ENCODE measurements at regions not wholly inside any gene's neighbourhood (a gene's known extent, or its start where the extent isn't known, plus 50 kb on each side); places are given as distances from the start of the nearest gene placed in this dataset.
A peak's percentile ranks its signal among the peaks of the same experiment; 100 is the strongest.

- ATAC-seq (replicated peaks in 6 of 8) = no peak
- 0 to 100% (median 83%) methylated on average over 1 of the region's 1 CpG; no CpG with 5 or more reads in 3 of the 10 experiments for WGBS, 10 experiments
- H3K4me1 ChIP-seq (replicated peaks in 1 of 2) = peaks cover 9 to 13% of the 10 kb centered on the region in 2 donors
- in situ Hi-C loops (cut with MboI; ENCODE audit: low pct_unique_long_range_greater_than_20kb in 2 of 9, low sequenced_read_pairs in 9 of 9, unreplicated experiment in 9 of 9) = no loop called here
- H3K4me3 ChIP-seq = no peak overlapping the region
- no peak overlapping the region for H3K27ac ChIP-seq
Observed at GRCh38 chr21:15409031-15409430, 320.8 kb upstream of the USP25 start.

DNA sequence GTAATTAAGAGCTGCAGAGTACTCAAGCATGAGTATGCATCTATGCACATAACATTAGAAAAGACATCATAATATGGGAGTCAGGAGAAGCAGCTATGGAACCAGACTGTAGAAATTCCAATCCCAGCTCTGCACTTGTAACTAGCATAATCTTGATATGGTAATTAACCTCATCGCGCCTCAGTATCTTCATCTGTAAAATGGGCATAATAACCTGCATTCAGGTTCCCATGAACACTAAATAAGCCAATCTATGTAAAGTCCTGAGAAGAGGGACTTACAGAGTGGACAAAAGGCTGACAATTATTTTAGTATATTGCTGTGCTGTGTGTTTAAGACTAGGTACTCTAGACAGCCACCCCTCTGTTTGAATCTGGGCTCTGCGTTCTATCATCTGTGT is 318.9 kb upstream of the USP25 start:
- ATAC-seq (replicated peaks in 6 of 8) = peak in 1 of 8 experiments; percentile 23
- in situ Hi-C loops (cut with MboI; ENCODE audit: low pct_unique_long_range_greater_than_20kb in 2 of 9, low sequenced_read_pairs in 9 of 9, unreplicated experiment in 9 of 9) = no loop called here
- 64 to 100% (median 94%) methylated on average over 1 to 3 of the region's 3 CpGs; no CpG with 5 or more reads in 2 of the 10 experiments for WGBS, 10 experiments
- Histone ChIP-seq H3K4me3 (no peak overlapping the region), H3K4me1 (replicated peaks in 1 of 2) (peaks cover 18 to 19% of the 10 kb centered on the region in 2 donors), H3K27ac (no peak overlapping the region)

DNA sequence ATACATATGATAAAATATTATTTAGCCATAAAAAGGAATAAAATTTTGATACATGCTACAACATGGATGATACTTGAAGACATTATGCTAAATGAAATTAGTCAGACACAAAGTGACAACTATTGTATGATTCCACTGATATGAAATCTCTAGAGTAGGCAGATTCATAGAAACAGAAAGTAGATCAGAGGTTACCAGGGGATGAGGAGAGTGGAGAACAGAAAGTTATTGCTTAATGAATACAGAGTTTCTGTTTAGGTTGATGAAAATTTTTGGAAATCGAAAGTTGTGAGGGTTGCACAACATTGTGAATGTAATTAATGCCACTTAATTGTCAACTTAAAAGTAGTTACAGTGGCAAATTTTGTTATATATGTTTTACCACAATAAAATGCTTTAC is 315.7 kb upstream of the USP25 start:
- ATAC-seq (replicated peaks in 6 of 8) = no peak
- Histone ChIP-seq H3K27ac (no peak overlapping the region), H3K4me1 (replicated peaks in 1 of 2) (peaks cover 12 to 13% of the 10 kb centered on the region in 2 donors), H3K4me3 (no peak overlapping the region)
- 0 to 100% (median 86%) methylated on average over 1 of the region's 1 CpG; no CpG with 5 or more reads in 1 of the 10 experiments for WGBS, 10 experiments
- in situ Hi-C loops (cut with MboI; ENCODE audit: low pct_unique_long_range_greater_than_20kb in 2 of 9, low sequenced_read_pairs in 9 of 9, unreplicated experiment in 9 of 9) = no loop called here

GRCh38 chr21:15415541-15416261 is 314.1 kb upstream of the USP25 start:
- in situ Hi-C loops (cut with MboI; ENCODE audit: low pct_unique_long_range_greater_than_20kb in 2 of 9, low sequenced_read_pairs in 9 of 9, unreplicated experiment in 9 of 9) = no loop called here
- peaks cover 12 to 13% of the 10 kb centered on the region in 2 donors for H3K4me1 ChIP-seq (replicated peaks in 1 of 2)
- no peak overlapping the region for H3K27ac ChIP-seq
- WGBS, 10 experiments = 10 to 56% (median 33%) methylated on average over 1 to 2 of the region's 2 CpGs; no CpG with 5 or more reads in 2 of the 10 experiments
- no peak overlapping the region for H3K4me3 ChIP-seq
- peak in 1 of 8 experiments; percentile 33 for ATAC-seq (replicated peaks in 6 of 8)

- ATAC-seq (replicated peaks in 6 of 8) = no peak
Observed at GRCh38 chr21:15421441-15421881, 308.3 kb upstream of the USP25 start.

GRCh38 chr21:15421947-15422346 is 307.8 kb upstream of the USP25 start:
- WGBS, 10 experiments = 0 to 100% (median 61%) methylated on average over 1 to 2 of the region's 2 CpGs
- in situ Hi-C loops (cut with MboI; ENCODE audit: low pct_unique_long_range_greater_than_20kb in 2 of 9, low sequenced_read_pairs in 9 of 9, unreplicated experiment in 9 of 9) = no loop called here
- Histone ChIP-seq H3K27ac (no peak overlapping the region), H3K4me3 (no peak overlapping the region), H3K4me1 (replicated peaks in 1 of 2) (peaks cover 8 to 11% of the 10 kb centered on the region in 2 donors)
- ATAC-seq (replicated peaks in 6 of 8) = no peak

More at GRCh38 chr21:15421441-15421881, 308.3 kb upstream of the USP25 start:
- Histone ChIP-seq H3K4me1 (replicated peaks in 1 of 2) (peaks cover 8 to 12% of the 10 kb centered on the region in 2 donors), H3K27ac (no peak overlapping the region), H3K4me3 (no peak overlapping the region)
- WGBS, 10 experiments = 40 to 100% (median 87%) methylated on average over 1 to 5 of the region's 5 CpGs; no CpG with 5 or more reads in 2 of the 10 experiments
- in situ Hi-C loops (cut with MboI; ENCODE audit: low pct_unique_long_range_greater_than_20kb in 2 of 9, low sequenced_read_pairs in 9 of 9, unreplicated experiment in 9 of 9) = no loop called here

- ATAC-seq (replicated peaks in 6 of 8) = peak in 2 of 8 experiments; percentile 62 to 78
- in situ Hi-C loops (cut with MboI; ENCODE audit: low pct_unique_long_range_greater_than_20kb in 2 of 9, low sequenced_read_pairs in 9 of 9, unreplicated experiment in 9 of 9) = no loop called here
- 14 to 100% (median 51%) methylated on average over 1 to 3 of the region's 3 CpGs for WGBS, 10 experiments
- peaks cover 8 to 11% of the 10 kb centered on the region in 2 donors for H3K4me1 ChIP-seq (replicated peaks in 1 of 2)
- H3K4me3 ChIP-seq = no peak overlapping the region
- no peak overlapping the region for H3K27ac ChIP-seq
Observed at GRCh38 chr21:15422783-15423182, 307.0 kb upstream of the USP25 start.

- in situ Hi-C loops (cut with MboI; ENCODE audit: low pct_unique_long_range_greater_than_20kb in 2 of 9, low sequenced_read_pairs in 9 of 9, unreplicated experiment in 9 of 9) = no loop called here
- WGBS, 10 experiments = 14 to 64% (median 32%) methylated on average over 2 to 4 of the region's 4 CpGs
- ATAC-seq (replicated peaks in 6 of 8) = peak in 5 of 8 experiments; percentile 32 to 60 (median 40)
- no peak overlapping the region for H3K4me3 ChIP-seq
- H3K4me1 ChIP-seq (replicated peaks in 1 of 2) = peaks cover 8 to 11% of the 10 kb centered on the region in 2 donors
- no peak overlapping the region for H3K27ac ChIP-seq
Observed at GRCh38 chr21:15423676-15424445, 305.9 kb upstream of the USP25 start.

- peaks cover 8 to 11% of the 10 kb centered on the region in 2 donors for H3K4me1 ChIP-seq (replicated peaks in 1 of 2)
- 54 to 100% (median 90%) methylated on average over 1 to 3 of the region's 3 CpGs; no CpG with 5 or more reads in 1 of the 10 experiments for WGBS, 10 experiments
- in situ Hi-C loops (cut with MboI; ENCODE audit: low pct_unique_long_range_greater_than_20kb in 2 of 9, low sequenced_read_pairs in 9 of 9, unreplicated experiment in 9 of 9) = loop anchor here in 1 of 9 experiments (25.0 kb wide), 1 partner anchor 88 kb away; no protein-coding TSS in a partner anchor
- no peak overlapping the region for H3K27ac ChIP-seq
- H3K4me3 ChIP-seq = no peak overlapping the region
- no peak for ATAC-seq (replicated peaks in 6 of 8)
Observed at GRCh38 chr21:15425049-15425448, 304.7 kb upstream of the USP25 start.

- Histone ChIP-seq H3K27ac (no peak overlapping the region), H3K4me1 (replicated peaks in 1 of 2) (no peaks in the 10 kb centered on the region), H3K4me3 (no peak overlapping the region)
- 0 to 100% (median 100%) methylated on average over 1 to 2 of the region's 2 CpGs; no CpG with 5 or more reads in 4 of the 10 experiments for WGBS, 10 experiments
- ATAC-seq (replicated peaks in 6 of 8) = no peak
- in situ Hi-C loops (cut with MboI; ENCODE audit: low pct_unique_long_range_greater_than_20kb in 2 of 9, low sequenced_read_pairs in 9 of 9, unreplicated experiment in 9 of 9) = loop anchor here in 1 of 9 experiments (25.0 kb wide), 1 partner anchor 93 kb away; no protein-coding TSS in a partner anchor
Observed at GRCh38 chr21:15430023-15430422, 299.8 kb upstream of the USP25 start.

DNA sequence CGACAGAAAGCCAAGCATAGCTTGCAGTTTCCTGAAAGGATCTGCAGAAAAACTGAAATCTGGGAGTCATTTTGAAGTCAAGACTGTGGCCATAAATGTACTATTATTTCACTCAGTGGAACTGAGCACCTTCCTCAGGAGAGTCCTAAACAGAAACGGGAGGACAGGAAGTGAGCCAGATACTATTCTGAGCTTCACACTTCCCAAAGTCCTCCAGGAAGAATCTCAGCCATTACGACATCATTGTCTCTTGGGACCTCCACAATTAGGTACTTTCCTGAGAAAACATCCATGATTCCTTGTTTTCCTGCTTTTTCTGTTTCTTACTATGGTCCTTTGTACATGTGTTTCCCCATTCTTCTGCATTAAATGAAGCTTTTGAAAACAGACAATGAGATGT is 299.2 kb upstream of the USP25 start:
- Histone ChIP-seq H3K4me3 (no peak overlapping the region), H3K4me1 (replicated peaks in 1 of 2) (no peaks in the 10 kb centered on the region), H3K27ac (no peak overlapping the region)
- in situ Hi-C loops (cut with MboI; ENCODE audit: low pct_unique_long_range_greater_than_20kb in 2 of 9, low sequenced_read_pairs in 9 of 9, unreplicated experiment in 9 of 9) = loop anchor here in 1 of 9 experiments (25.0 kb wide), 1 partner anchor 93 kb away; no protein-coding TSS in a partner anchor
- WGBS, 10 experiments = 0 to 100% (median 25%) methylated on average over 1 to 3 of the region's 3 CpGs; no CpG with 5 or more reads in 3 of the 10 experiments
- ATAC-seq (replicated peaks in 6 of 8) = no peak

- in situ Hi-C loops (cut with MboI; ENCODE audit: low pct_unique_long_range_greater_than_20kb in 2 of 9, low sequenced_read_pairs in 9 of 9, unreplicated experiment in 9 of 9) = loop anchor here in 1 of 9 experiments (25.0 kb wide), 1 partner anchor 94 kb away; no protein-coding TSS in a partner anchor
- WGBS, 10 experiments = 100% methylated on average over 1 of the region's 1 CpG; no CpG with 5 or more reads in 8 of the 10 experiments
- no peak overlapping the region for H3K27ac ChIP-seq
- H3K4me1 ChIP-seq (replicated peaks in 1 of 2) = no peaks in the 10 kb centered on the region
- no peak for ATAC-seq (replicated peaks in 6 of 8)
- no peak overlapping the region for H3K4me3 ChIP-seq
Observed at GRCh38 chr21:15431053-15431452, 298.7 kb upstream of the USP25 start.

- in situ Hi-C loops (cut with MboI; ENCODE audit: low pct_unique_long_range_greater_than_20kb in 2 of 9, low sequenced_read_pairs in 9 of 9, unreplicated experiment in 9 of 9) = loop anchor here in 1 of 9 experiments (25.0 kb wide), 1 partner anchor 96 kb away; no protein-coding TSS in a partner anchor
- Histone ChIP-seq H3K4me3 (no peak overlapping the region), H3K4me1 (replicated peaks in 1 of 2) (peaks cover 4% of the 10 kb centered on the region in 2 donors), H3K27ac (no peak overlapping the region)
- whole genome bisulfite sequencing, 10 experiments = 17 to 100% (median 83%) methylated on average over 1 to 4 of the region's 4 CpGs; no CpG with 5 or more reads in 1 of the 10 experiments
- ATAC-seq (replicated peaks in 6 of 8) = peak in 1 of 8 experiments; percentile 77
Observed at GRCh38 chr21:15433091-15433490, 296.7 kb upstream of the USP25 start.
